ENCODE measurements at regions not wholly inside any gene's neighbourhood (a gene's known extent, or its start where the extent isn't known, plus 50 kb on each side); places are given as distances from the start of the nearest gene placed in this dataset.

GRCh38 chr18:60812921-60813320 is 440.3 kb upstream of the MC4R start:
- no peak for ATAC-seq
- no peak overlapping the region for H3K27ac ChIP-seq
- WGBS (ENCODE audit: insufficient coverage, low coverage, low lambda C conversion rate, missing lambda C conversion rate) = 43% methylated on average over 2 of the region's 2 CpGs

GRCh38 chr18:60826346-60826745 is 453.8 kb upstream of the MC4R start:
- Histone ChIP-seq H3K4me1 (no peaks in the 10 kb centered on the region), H3K9me3 (no peaks in the 10 kb centered on the region), H3K27me3 (no peaks in the 10 kb centered on the region), H3K27ac (no peak overlapping the region), H3K36me3 (no peaks in the 10 kb centered on the region), H3K4me3 (no peak overlapping the region)
- no peak for ATAC-seq
- DNase-seq = no peak
- 26% methylated on average over 2 of the region's 2 CpGs for WGBS (ENCODE audit: insufficient coverage, low coverage, low lambda C conversion rate, missing lambda C conversion rate)
- TF ChIP-seq CTCF (IDR thresholded peaks at IDR 0.05) = no peak
- TF ChIP-seq POLR2A (IDR thresholded peaks at IDR 0.05) = no peak
- intact Hi-C loops (cut with DNase I) = no loop called here

More at GRCh38 chr18:60812921-60813320, 440.3 kb upstream of the MC4R start:
- no peaks in the 10 kb centered on the region for H3K27me3 ChIP-seq
- intact Hi-C loops (cut with DNase I) = no loop called here
- H3K9me3 ChIP-seq = no peaks in the 10 kb centered on the region
- TF ChIP-seq POLR2A (IDR thresholded peaks at IDR 0.05) (no peak), CTCF (IDR thresholded peaks at IDR 0.05) (no peak)
- H3K4me1 ChIP-seq = no peaks in the 10 kb centered on the region
- no peak for DNase-seq
- no peaks in the 10 kb centered on the region for H3K36me3 ChIP-seq
- H3K4me3 ChIP-seq = no peak overlapping the region

GRCh38 chr18:60831971-60832370 is 459.4 kb upstream of the MC4R start:
- H3K9me3 ChIP-seq = no peaks in the 10 kb centered on the region
- TF ChIP-seq POLR2A (IDR thresholded peaks at IDR 0.05) (no peak), CTCF (IDR thresholded peaks at IDR 0.05) (no peak)
- WGBS (ENCODE audit: insufficient coverage, low coverage, low lambda C conversion rate, missing lambda C conversion rate) = 29% methylated on average over 1 of the region's 1 CpG
- no peak overlapping the region for H3K4me3 ChIP-seq
- intact Hi-C loops (cut with DNase I) = no loop called here
- H3K27me3 ChIP-seq = no peaks in the 10 kb centered on the region
- H3K4me1 ChIP-seq = no peaks in the 10 kb centered on the region
- no peak overlapping the region for H3K27ac ChIP-seq
- ATAC-seq (no peak), DNase-seq (no peak)
- no peaks in the 10 kb centered on the region for H3K36me3 ChIP-seq

GRCh38 chr18:60838677-60839076 is 466.1 kb upstream of the MC4R start:
- intact Hi-C loops (cut with DNase I) = no loop called here
- ATAC-seq = no peak
- TF ChIP-seq CTCF (IDR thresholded peaks at IDR 0.05) (no peak), POLR2A (IDR thresholded peaks at IDR 0.05) (no peak)

GRCh38 chr18:60846396-60846795 is 473.8 kb upstream of the MC4R start:
- TF ChIP-seq POLR2A (IDR thresholded peaks at IDR 0.05) = no peak
- TF ChIP-seq CTCF (IDR thresholded peaks at IDR 0.05) = no peak
- H3K9me3 ChIP-seq = no peaks in the 10 kb centered on the region
- intact Hi-C loops (cut with DNase I) = no loop called here
- no peak overlapping the region for H3K27ac ChIP-seq
- H3K27me3 ChIP-seq = no peaks in the 10 kb centered on the region
- H3K4me3 ChIP-seq = no peak overlapping the region
- no peak for ATAC-seq
- WGBS (ENCODE audit: insufficient coverage, low coverage, low lambda C conversion rate, missing lambda C conversion rate) = 30% methylated on average over 6 of the region's 6 CpGs
- H3K36me3 ChIP-seq = no peaks in the 10 kb centered on the region
- no peak for DNase-seq
- H3K4me1 ChIP-seq = no peaks in the 10 kb centered on the region

More at GRCh38 chr18:60838677-60839076, 466.1 kb upstream of the MC4R start:
- Histone ChIP-seq H3K27ac (no peak overlapping the region), H3K4me1 (no peaks in the 10 kb centered on the region), H3K9me3 (no peaks in the 10 kb centered on the region), H3K36me3 (no peaks in the 10 kb centered on the region), H3K27me3 (no peaks in the 10 kb centered on the region), H3K4me3 (no peak overlapping the region)
- DNase-seq = no peak
